GM12874 (cell line): ENCODE measurements at regions not wholly inside any gene's neighbourhood (a gene's known extent, or its start where the extent isn't known, plus 50 kb on each side); places are given as distances from the start of the nearest gene placed in this dataset.

Experiments used
- TF ChIP-seq, protein P1 (sequence below): IDR thresholded peaks from 2 replicates; pipeline ENCODE4 v1.5.1; 2011; ENCODE audit warnings: low read depth, mild to moderate bottlenecking, control low read depth, low read length, moderate library complexity; ENCODE audit not compliant: insufficient read depth

DNA sequence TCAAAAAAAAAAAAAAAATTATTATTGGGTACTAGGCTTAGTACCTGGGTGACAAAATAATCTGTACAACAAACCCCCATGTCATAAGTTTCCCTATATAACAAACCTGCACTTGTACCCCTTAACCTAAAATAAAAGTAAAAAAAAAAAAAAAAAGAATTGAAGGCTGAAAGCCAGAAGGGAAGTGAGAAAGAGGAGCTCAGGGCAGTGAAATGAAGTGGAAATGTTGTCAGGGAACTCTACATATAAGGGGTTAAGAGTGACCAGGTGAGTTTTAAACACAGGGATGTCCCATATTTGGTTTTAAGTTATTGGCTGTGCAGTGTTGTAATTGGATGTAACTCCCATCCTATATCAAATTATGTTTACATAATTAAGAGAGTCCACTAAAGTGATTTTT, 85.7 kb upstream of the ABCD3 start:
- TF ChIP-seq, protein P1, sequence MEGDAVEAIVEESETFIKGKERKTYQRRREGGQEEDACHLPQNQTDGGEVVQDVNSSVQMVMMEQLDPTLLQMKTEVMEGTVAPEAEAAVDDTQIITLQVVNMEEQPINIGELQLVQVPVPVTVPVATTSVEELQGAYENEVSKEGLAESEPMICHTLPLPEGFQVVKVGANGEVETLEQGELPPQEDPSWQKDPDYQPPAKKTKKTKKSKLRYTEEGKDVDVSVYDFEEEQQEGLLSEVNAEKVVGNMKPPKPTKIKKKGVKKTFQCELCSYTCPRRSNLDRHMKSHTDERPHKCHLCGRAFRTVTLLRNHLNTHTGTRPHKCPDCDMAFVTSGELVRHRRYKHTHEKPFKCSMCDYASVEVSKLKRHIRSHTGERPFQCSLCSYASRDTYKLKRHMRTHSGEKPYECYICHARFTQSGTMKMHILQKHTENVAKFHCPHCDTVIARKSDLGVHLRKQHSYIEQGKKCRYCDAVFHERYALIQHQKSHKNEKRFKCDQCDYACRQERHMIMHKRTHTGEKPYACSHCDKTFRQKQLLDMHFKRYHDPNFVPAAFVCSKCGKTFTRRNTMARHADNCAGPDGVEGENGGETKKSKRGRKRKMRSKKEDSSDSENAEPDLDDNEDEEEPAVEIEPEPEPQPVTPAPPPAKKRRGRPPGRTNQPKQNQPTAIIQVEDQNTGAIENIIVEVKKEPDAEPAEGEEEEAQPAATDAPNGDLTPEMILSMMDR: no peak

DNA sequence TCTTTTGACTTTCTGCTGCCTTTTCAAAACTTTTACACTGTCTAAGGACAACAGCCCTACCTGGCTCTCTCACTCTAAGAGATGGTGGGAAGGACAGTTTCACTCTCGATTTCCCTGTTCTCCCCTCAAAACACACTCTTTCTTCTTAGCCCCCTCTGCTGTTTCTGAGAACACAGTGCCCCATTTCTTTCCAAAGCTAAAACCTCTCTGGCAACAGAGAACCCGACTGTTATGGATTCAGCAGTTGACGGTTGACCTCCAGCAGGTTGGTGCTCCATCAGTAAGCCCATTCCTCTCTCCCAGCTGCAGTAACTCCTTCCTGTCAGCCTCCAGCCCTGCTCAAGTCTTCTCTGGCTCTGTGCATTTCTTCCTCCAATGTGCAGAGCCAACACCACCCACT, 88.2 kb upstream of the ABCD3 start:
- TF ChIP-seq, protein P1: no peak

DNA sequence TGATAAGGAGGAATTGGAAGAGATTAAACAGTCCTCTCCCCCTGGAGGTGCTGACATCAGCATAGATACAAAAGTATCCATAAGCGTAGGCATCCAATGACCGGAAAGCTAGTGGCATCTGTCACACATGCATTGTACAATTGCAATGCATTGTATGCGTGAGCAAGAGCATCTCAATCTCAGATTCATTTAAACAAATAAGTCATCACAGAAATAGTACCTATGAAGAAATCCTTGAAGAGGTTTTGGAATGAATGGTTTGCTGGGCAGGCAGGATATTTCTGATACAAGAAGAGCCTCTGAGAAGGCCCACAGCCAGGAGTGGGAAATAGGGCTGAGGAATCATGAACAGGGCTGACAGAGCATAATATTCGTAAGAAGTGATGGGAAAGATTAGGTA, 88.9 kb upstream of the ABCD3 start:
- TF ChIP-seq, protein P1: no peak

DNA sequence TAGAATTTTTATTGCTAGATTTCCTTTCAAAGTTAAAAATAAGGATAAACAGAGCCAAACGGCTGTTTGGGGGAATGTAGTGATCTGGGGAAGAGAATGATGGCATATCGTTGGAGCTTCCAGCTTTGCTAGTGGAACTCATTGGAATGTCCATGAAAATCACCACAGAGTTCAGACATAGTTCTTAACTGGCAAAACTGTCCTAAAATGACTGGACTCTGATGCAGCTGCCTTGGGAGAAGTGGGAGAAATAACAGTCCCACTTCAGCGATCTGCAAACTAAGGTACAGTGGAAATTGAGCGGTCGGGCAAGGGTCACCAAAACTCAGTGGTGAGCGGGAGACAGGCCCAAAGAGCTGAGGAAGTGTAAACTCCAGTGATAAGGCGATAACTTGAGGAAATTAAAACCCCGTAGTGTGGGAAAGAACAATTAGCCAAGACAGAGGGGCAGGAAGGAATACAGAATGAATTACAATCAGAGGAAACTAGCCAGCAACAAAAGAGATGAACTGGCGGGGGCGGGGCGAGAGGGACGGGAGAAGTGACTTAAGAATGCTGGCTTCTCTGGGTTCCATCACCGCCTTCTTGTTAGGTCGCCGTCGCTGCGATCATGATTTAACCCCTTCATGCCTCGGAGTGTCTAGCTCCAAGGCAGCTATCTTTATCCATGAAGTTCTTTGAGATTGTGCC, 89.8 kb upstream of the ARHGAP29 start:
- TF ChIP-seq, protein P1: no peak

DNA sequence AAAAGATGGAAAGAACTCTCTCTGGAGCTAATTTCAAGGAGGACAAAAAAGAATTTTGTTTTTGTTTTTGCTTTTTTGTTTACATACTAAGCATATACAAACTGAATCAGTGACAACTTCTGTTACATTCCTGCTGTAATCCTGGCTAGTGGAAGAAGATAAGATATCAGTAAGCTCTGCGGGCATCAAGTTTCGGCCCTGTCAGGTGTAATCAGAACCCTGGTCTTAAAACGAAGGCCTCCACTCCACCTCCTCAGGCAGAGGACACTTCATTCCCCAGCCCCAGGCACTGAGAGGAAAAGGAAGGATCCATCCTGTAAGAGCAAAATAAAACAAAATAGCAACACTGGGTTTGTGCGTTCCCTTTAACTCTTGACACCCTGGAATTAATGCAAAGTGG, 88.9 kb upstream of the ARHGAP29 start:
- TF ChIP-seq, protein P1: no peak

DNA sequence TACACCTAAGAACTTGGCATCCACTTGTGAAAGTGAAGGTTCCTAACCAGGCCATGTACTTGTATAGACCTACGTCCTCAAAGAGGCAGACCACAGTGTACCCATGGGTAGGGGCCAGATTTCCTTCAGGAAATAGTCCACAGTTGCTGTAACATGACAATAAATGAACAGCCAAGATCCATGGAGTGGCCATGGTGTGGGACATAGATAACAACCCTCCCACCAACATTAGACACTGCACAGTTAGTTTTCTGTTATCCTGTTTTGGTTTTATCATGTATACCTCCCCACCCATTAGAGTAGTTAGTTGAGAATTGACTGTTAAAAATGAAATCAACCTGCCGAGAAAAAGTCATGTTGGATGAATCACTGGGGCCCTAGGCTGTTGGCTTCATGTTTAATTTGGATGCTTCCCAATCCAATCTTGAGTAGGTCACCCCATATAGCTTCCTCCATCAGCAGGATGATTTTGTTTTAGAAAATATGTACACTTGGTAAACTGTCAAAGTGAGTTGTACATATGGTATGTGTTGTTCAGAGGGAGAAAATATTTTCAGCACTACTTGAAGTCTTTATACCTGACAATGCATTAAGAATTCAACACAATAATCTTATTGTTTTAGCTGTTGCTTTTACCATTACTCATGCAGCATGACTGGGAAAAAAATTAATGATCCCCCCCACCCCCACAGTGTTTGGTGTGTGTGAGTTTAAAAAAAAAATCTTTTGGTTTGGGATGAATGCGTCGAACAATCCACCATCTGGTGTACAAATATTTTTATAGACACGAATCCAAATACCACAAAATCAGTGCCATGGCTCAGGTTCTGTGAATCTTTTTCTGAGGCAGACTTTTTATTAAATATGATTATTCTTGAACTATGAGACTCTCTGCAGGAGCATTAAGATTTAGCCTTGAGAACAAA, 88.3 kb upstream of the ARHGAP29 start:
- TF ChIP-seq, protein P1: no peak

DNA sequence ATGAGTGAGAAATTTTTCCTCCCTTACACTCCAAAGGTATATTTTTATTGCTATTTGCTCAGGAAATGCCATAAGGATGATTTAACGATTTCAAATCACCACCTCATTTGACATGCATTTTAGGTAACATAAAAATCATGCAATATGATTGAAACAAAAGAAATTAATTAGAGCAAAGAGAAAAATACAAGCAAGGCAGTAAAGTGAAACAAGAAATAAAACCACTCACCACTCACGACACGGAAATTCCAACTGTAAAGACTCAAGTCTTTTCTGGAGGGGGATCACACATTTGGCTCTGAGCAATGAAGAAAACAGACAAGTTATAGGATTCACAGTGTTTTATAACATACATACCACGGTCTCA, 86.8 kb upstream of the ARHGAP29 start:
- TF ChIP-seq, protein P1: no peak
